HG03045 (cell line): ENCODE measurements at regions not wholly inside any gene's neighbourhood (a gene's known extent, or its start where the extent isn't known, plus 50 kb on each side); places are given as distances from the start of the nearest gene placed in this dataset.
"Not testable (repeated sequence)": the region's sequence is repeated elsewhere in the genome, so short reads cannot be mapped to it uniquely, and the experiment has no call there.

Source experiments
- ATAC-seq: cut with Tn5 transposase; IDR thresholded peaks from one replicate; pipeline ENCODE4 v1.9.1; 2021; ENCODE audit warnings: mild to moderate bottlenecking, moderate library complexity; ENCODE audit not compliant: unreplicated experiment

DNA sequence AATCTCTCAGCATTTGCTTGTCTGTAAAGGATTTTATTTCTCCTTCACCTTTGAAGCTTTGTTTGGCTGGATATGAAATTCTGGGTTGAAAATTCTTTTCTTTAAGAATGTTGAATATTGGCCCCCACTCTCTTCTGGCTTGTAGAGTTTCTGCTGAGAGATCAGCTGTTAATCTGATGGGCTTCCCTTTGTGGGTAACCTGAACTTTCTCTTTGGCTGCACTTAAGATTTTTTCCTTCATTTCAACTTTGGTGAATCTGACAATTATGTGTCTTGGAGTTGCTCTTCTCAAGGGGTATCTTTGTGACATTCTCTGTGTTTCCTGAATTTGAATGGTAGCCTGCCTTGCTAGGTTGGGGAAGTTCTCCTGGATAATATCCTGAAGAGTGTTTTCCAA lies 189.4 kb downstream of the TTC6 start:
- ATAC-seq, result not testable (repeated sequence)

DNA sequence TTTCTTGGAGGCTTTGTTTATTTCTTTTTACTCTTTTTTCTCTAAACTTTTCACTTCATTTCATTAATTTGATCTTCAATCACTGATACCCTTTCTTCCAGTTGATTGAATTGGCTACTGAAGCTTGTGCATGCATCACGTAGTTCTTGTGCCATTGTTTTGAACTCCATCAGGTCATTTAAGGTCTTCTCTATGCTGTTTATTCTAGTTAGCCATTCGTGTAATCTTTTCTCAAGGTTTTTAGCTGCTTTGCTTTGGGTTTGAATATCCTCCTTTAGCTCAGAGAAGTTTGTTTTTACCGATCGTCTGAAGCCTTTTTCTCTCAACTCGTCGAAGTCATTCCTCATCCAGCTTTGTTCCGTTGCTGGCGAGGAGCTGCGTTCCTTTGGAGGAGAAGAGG lies 189.9 kb downstream of the TTC6 start:
- ATAC-seq, result not testable (repeated sequence)

DNA sequence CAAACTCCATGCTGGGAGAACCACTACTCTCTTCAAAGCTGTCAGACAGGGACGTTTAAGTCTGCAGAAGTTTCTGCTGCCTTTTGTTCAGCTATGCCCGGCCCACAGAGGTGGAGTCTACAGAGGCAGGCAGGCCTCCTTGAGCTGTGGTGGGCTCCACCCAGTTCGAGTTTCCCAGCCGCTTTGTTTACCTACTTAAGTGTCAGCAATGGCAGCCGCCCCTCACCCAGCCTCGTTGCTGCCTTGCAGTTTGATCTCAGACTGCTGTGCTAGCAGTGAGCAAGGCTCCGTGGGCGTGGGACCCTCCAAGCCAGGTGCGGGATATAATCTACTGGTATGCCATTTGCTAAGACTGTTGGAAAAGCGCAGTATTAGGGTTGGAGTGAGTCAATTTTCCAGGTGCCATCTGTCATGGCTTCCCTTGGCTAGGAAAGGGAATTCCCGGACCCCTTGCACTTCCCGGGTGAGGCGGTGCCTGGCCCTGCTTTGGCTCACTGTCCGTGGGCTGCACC lies 190.7 kb downstream of the TTC6 start:
- not testable (repeated sequence) for ATAC-seq

DNA sequence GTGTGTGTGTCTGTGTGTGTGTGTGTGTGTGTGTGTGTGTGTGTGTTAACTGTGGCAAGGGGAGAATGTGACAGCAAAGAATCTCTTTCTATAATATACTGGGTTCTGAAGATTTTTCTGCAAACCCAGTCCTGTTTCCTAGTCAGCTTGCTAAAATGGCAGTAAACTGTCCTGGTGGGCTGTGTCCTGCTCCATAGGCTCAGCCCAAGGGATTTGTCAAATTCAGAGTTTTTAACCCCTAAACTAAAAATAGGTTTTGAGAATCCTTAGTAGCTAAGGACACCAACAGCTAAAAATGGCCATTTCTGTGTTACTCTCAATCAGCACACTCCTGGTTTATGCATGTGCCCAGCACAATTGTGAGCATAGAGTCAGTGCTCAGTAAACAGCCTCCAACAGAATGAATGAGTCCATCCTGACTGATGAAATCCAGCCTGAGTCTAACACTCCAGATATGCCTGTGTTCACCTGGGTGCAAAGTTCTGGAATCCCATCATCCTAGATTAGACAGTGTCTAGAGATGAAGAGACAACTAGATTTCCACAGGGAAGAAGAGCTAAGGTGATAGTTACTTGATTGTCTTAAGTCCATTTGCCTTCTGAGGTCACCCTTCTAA lies 192.6 kb downstream of the TTC6 start:
- ATAC-seq, result no peak

- no peak for ATAC-seq
Observed at GRCh38 chr14:37791384-37792036, 196.1 kb downstream of the TTC6 start.

DNA sequence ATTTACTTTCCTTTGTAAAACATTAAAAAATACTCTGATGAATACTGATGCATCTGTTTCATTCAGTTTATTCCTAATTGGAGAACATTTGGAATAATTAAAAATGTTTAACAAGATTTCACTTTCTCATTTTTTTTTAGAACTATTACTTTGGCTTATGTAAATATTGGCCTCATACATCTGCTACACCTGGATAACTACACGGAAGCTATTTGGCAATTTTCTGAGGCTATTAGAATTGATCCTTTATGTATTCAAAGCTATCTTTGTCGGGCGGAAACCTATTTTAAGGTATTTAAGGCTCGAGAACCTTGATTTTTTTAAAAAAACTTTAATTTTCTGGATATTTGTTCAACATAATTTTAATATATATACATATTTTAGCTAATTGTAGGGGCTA lies 196.7 kb downstream of the TTC6 start:
- no peak for ATAC-seq

GRCh38 chr14:37796703-37797416 lies 201.4 kb downstream of the TTC6 start:
- ATAC-seq, result no peak

DNA sequence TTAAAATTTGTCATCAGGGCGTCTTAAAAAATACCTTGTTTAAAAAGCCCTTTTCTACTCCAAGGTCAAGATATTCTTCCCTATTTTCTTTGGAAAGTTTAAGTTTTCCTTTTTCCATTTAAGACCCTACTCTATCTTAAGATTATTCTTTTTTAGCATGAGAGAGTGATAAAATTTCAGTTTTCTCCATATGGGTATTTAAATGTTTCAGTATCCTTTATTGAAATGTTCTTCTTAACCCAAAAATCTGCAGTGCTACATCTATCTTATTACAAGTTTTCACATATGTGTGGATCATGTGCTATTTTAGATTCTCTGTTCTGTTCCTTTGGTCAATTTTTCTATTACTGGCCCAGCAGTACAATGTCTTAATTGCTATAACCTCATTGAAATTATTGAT lies 202.2 kb downstream of the TTC6 start:
- ATAC-seq, result no peak

- no peak for ATAC-seq
Observed at GRCh38 chr14:37807722-37808121, 212.3 kb downstream of the TTC6 start.

DNA sequence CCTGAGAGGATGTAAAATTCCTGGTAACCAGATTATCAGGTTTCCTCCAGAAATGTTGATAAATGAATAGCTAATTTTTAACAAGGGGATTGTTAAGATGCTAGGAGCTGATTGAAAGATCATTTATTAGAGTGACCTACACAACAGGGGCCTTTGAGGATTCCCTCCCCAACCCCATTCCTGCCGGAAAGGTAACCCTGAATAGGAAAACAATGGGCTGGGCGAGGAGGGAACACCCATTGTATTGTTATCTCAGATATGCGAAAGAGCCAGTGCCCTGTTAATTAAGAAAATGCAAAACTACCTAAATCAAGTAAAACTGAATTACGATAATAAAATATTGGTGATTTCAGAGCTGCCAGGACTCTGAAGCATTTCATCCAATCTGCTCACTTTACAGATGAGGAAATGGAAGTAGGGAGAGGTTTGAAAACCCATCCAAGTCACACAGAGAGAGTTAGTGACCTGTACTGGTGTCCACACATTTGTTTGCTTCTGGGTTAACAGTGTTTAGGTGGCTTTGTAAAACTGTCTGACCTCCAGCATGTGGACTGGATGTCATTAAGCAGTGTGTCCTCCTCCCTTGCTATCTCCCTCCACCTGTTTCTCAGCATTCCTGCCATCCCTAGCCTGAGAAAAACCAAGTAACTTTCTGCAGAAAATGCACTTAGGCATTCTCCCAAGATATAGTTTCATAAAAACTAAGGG lies 214.8 kb downstream of the TTC6 start:
- ATAC-seq, result no peak

DNA sequence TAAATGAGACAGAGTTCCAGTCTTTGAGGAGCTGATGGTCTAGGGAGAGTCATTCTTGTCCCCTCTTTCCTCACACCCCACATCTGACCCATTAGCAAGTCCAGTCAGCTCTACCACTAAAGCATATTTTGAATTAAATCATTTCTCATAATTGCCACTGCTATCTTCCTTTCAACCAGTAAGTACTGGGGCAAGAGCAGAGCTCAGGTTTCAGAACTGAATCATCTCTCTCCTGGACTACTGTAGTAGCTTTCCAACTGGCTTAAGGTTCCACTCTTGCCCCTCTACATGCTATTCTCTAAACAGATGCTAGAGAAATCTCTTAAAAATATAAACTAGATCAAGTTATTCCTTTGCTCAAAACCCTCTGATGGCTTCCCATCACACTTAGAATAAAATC lies 218.3 kb downstream of the TTC6 start:
- no peak for ATAC-seq

DNA sequence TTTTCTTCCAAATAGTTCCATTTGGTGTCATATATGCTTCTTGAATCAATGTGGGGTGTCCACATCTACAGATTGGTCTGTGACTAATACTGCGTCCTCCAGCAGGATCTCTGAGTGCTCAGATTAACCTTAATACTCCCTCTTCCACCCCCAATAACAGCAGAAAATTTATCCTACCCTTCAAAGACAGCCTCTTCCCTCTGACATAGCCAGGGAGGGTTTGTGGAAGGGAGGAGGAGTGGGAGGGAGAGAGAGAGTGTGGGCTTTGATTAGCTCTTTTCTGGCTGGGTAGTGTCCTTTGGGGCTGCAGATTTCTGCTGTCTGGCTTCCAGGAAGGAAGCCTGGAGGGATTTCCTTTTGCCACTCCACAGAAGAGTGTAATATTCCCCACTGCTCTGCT lies 220.7 kb downstream of the TTC6 start:
- ATAC-seq, result no peak

GRCh38 chr14:37816743-37817295 lies 221.4 kb downstream of the TTC6 start:
- no peak for ATAC-seq

DNA sequence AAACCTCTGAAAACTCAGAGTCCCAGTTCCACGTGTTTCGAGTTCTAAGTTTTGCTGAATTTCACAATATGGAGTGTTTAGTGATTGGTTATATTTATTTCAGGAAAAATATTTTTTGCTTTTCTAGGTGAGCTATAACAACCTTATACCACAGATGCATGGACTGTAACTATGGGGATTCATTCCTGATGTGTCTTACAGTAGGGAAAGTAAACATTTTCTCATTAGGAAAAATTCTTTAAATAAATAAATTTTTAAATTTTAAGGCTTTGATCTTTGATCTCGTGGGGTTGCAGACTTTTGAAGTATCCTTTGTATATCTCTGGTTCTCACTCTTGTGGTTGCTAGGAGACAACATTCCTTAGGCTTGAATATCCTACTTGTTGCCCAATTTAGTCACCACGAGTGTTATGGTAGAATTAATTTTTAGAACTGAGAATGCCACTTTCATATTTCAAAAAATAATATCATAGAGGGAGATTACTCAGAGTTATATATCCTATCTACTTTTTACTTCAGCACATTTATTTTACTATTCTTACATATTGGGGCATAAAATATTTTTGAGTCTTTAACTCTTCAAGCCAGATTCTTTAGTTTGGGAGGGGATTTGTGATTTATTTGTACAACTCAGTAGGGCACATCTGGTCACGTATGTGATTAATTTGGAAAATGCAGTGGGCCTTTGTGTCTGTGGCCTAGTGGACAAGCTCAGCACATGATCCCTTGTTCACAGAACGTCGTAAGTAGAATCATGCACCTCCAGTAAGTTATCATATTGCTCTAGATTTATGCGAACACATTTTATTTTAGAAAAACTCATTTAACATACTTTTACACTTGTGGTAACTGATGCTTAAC lies 224.0 kb downstream of the TTC6 start:
- no peak for ATAC-seq

DNA sequence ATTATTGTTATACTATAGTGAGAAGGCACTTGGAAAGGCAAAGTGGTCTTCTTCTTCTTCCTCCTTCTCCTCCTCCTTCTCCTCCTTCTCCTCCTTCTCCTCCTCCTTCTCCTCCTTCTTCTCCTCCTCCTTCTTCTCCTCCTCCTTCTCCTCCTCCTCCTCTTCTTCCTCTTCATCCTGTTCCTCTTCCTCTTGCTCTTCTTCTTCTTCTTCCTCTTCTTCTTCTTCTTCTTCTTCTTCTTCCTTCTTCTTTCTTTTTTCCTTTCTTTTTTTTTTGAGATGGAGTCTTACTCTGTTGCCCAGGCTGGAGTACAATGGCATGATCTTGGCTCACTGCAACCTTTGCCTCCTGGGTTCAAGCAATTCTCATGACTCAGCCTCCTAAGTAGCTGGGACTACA lies 225.4 kb downstream of the TTC6 start:
- not testable (repeated sequence) for ATAC-seq

DNA sequence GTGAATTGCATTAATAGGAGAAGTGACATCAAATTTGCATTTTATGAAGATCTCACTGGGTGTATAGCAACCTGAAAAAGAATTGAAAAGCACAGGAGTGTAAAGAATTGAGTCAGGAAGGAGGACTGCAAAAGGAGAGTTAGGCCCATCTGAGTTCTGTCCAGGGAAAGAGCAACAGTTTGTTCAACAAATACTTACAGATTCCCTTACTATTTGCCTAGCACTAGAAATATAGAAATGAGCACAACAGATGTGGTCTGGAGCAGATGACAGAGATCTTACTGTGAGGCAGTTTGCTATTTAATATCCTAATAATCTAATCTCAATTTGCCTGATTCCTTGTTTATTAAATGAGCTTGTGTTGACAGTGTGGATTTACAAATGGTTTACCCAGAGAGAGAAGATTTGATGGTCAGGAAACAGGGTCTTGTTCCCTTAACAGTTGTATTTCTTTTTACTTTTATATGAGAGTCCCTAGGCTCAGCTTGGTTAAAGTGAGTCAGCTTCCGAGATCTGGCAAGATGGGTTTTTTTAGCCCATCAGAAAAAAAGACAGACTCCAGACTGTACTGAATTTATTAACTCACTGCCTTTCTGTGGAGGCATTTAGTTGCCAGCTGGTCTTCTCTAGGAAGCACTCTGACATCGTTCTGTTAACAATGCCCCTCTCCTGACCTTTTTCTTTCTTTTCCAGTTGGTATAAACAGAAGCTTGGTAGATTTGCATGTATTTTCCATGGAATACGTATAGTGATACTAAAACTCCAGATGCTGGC lies 229.7 kb downstream of the TTC6 start:
- ATAC-seq, result no peak

GRCh38 chr14:37826869-37827268 lies 231.4 kb downstream of the TTC6 start:
- ATAC-seq, result no peak

- no peak for ATAC-seq
Observed at GRCh38 chr14:37830271-37830670, 234.8 kb downstream of the TTC6 start.

- ATAC-seq, result no peak
Observed at GRCh38 chr14:37834275-37834674, 238.8 kb downstream of the TTC6 start.
